Left ventricle myocardium inferior (tissue), 1 donor: ENCODE measurements at regions not wholly inside any gene's neighbourhood (a gene's known extent, or its start where the extent isn't known, plus 50 kb on each side); places are given as distances from the start of the nearest gene placed in this dataset.

Source experiments
- DNase-seq: peaks from one replicate; pipeline ENCODE4 v3.0.0-alpha.2; 2020
- H3K27ac ChIP-seq: fragments of 200-600 bp; replicated peaks from 2 replicates; pipeline ENCODE4 v1.8.0; 2021
- H3K27me3 ChIP-seq: fragments of 200-600 bp; 2 replicates; pipeline ENCODE4 v1.8.0; 2021; ENCODE audit warnings: low read depth
- H3K36me3 ChIP-seq: fragments of 200-600 bp; 2 replicates; pipeline ENCODE4 v1.8.0; 2021
- H3K4me1 ChIP-seq: fragments of 200-600 bp; 2 replicates; pipeline ENCODE4 v1.8.0; 2021
- H3K4me3 ChIP-seq: fragments of 200-600 bp; 2 replicates; pipeline ENCODE4 v1.8.0; 2021; ENCODE audit warnings: mild to moderate bottlenecking, moderate library complexity
- H3K9me3 ChIP-seq: fragments of 200-600 bp; replicated peaks from 2 replicates; pipeline ENCODE4 v1.8.0; 2021
- intact Hi-C: fragments of 100-400 bp; cut with micrococcal nuclease; formaldehyde crosslinking; loops from one replicate; pipeline ENCODE4 v1.11.0; 2022
- TF ChIP-seq, protein P1 (sequence below): fragments of 200-600 bp; IDR thresholded peaks from 2 replicates; pipeline ENCODE4 v1.8.0; 2021; ENCODE audit warnings: antibody characterized with exemption, mild to moderate bottlenecking, borderline replicate concordance
- donor health status: DM: no; HTN: yes; CAD: no; lungs with severe emphysema.

DNA sequence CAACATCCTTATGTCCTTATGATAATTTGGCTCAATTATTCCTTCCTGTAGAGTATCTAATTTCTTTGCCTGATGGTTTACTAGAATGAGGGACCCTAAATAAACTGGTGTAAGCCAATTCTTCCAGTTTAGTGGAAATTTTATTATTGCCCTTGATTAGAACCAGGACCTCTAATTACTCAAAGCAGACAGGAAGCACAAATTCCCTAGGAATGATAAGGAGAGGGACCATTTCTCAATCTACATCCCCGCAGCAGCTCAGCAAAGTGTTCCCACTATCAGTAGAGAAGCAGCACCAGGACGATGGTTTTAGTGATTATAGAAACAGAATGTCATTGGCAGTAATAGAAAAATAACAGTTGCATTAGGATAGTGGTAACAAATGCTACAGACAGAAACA lies 97.1 kb downstream of the PLPPR4 start:
- Histone ChIP-seq H3K4me1 (no peaks in the 10 kb centered on the region), H3K27ac (no peak overlapping the region), H3K4me3 (no peak overlapping the region), H3K36me3 (no peaks in the 10 kb centered on the region), H3K9me3 (no peaks in the 10 kb centered on the region), H3K27me3 (no peaks in the 10 kb centered on the region)
- TF ChIP-seq, protein P1, sequence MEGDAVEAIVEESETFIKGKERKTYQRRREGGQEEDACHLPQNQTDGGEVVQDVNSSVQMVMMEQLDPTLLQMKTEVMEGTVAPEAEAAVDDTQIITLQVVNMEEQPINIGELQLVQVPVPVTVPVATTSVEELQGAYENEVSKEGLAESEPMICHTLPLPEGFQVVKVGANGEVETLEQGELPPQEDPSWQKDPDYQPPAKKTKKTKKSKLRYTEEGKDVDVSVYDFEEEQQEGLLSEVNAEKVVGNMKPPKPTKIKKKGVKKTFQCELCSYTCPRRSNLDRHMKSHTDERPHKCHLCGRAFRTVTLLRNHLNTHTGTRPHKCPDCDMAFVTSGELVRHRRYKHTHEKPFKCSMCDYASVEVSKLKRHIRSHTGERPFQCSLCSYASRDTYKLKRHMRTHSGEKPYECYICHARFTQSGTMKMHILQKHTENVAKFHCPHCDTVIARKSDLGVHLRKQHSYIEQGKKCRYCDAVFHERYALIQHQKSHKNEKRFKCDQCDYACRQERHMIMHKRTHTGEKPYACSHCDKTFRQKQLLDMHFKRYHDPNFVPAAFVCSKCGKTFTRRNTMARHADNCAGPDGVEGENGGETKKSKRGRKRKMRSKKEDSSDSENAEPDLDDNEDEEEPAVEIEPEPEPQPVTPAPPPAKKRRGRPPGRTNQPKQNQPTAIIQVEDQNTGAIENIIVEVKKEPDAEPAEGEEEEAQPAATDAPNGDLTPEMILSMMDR, result no peak
- DNase-seq, result no peak
- intact Hi-C loops, result no loop called here

GRCh38 chr1:99363531-99363930 lies 99.2 kb downstream of the PLPPR4 start:
- DNase-seq, result no peak
- intact Hi-C loops, result no loop called here
- Histone ChIP-seq H3K4me3 (no peak overlapping the region), H3K27ac (no peak overlapping the region), H3K27me3 (no peaks in the 10 kb centered on the region), H3K36me3 (no peaks in the 10 kb centered on the region), H3K9me3 (no peaks in the 10 kb centered on the region), H3K4me1 (no peaks in the 10 kb centered on the region)
- TF ChIP-seq, protein P1, result no peak

DNA sequence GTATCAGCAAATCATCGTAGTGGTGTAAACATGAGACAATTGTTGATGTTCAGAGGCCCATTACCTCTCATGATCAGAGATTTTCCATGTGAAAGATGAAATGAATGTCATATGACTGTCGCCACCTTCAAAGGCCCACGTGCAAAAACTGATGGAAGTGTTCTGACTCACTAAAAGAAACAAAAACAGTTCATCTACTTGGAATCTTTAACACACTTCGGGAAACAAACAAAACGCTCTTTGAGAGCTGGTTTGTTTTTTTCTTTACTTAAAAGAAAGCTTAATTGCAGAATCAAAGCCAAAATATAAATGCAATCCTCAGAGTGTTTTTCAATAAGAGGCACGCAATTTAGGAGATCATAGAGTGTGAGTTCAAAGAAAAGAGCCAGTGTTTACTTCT lies 100.8 kb downstream of the PLPPR4 start:
- TF ChIP-seq, protein P1, result no peak
- Histone ChIP-seq H3K9me3 (no peaks in the 10 kb centered on the region), H3K4me1 (no peaks in the 10 kb centered on the region), H3K36me3 (no peaks in the 10 kb centered on the region), H3K27me3 (no peaks in the 10 kb centered on the region), H3K27ac (no peak overlapping the region), H3K4me3 (no peak overlapping the region)
- no peak for DNase-seq
- intact Hi-C loops, result no loop called here

DNA sequence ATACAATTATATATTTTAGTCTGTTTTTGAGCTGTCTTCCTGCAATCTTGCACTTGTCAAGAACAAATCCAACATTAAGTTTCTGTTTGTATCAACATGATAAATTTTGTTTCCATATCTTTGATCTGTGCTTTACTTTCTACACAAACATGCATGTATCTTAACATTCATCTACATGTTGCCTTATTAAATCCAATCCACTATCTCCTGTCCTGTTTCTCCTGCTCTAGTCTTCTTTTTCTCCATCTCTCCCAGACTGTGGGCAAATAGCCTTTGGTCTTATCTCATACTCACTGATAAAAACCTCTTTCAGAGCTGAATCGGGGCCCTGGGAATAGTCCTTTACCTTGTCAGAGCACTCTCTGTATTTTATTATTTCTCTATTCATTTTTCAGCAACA lies 101.3 kb downstream of the PLPPR4 start:
- Histone ChIP-seq H3K9me3 (no peaks in the 10 kb centered on the region), H3K27ac (no peak overlapping the region), H3K4me3 (no peak overlapping the region), H3K27me3 (no peaks in the 10 kb centered on the region), H3K4me1 (no peaks in the 10 kb centered on the region), H3K36me3 (no peaks in the 10 kb centered on the region)
- no peak for DNase-seq
- intact Hi-C loops, result no loop called here
- TF ChIP-seq, protein P1, result no peak

DNA sequence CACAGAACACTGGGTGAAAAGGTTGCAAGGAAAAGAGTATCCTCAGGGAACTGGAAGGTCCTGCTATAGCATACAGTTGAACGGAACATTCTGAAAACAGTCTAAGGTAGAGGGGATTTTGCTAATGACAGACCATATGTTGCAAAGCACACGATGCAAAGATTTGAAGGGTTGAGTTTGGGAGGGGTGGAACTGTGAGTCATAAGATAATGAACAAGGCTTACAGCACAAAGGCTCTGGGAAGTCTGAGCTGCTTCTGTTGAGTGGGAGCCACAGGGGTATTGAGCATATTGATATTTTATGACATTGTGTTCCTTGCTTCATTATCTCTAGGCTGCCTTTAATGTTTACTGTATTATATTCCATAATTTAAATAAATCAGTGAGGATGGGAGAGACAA lies 104.9 kb downstream of the PLPPR4 start:
- TF ChIP-seq, protein P1, result no peak
- H3K4me1 ChIP-seq, result no peaks in the 10 kb centered on the region
- no peak for DNase-seq
- no peak overlapping the region for H3K4me3 ChIP-seq
- H3K27ac ChIP-seq, result no peak overlapping the region
- no peaks in the 10 kb centered on the region for H3K36me3 ChIP-seq
- intact Hi-C loops, result no loop called here
- H3K9me3 ChIP-seq, result no peaks in the 10 kb centered on the region
- H3K27me3 ChIP-seq, result no peaks in the 10 kb centered on the region

DNA sequence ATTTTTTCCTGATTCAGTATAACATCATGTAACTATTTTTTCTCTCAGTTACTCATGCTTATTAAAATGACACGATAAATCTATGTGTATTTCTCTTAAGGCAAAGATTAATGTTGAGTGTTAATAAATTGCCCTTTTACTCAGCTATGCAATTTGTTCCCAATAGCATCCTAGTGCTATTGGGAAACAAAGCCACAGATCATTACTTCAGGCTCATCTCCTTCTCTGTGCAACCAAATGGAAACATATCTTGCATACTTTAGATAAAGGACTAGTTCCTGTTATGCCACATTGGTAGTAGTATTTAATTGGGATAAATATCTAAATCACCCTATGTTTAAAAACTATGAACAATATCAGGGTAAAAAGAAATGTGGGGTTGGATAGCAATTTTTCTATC lies 106.2 kb downstream of the PLPPR4 start:
- no peak overlapping the region for H3K27ac ChIP-seq
- H3K4me3 ChIP-seq, result no peak overlapping the region
- intact Hi-C loops, result no loop called here
- no peaks in the 10 kb centered on the region for H3K4me1 ChIP-seq
- DNase-seq, result no peak
- H3K36me3 ChIP-seq, result no peaks in the 10 kb centered on the region
- no peaks in the 10 kb centered on the region for H3K9me3 ChIP-seq
- TF ChIP-seq, protein P1, result no peak
- no peaks in the 10 kb centered on the region for H3K27me3 ChIP-seq
